ENCODE measurements at regions not wholly inside any gene's neighbourhood (a gene's known extent, or its start where the extent isn't known, plus 50 kb on each side); places are given as distances from the start of the nearest gene placed in this dataset.

- TF ChIP-seq CTCF (IDR thresholded peaks at IDR 0.05) (no peak), EP300 (IDR thresholded peaks at IDR 0.05) (no peak), POLR2A (IDR thresholded peaks at IDR 0.05) (no peak)
These were observed 249.2 kb downstream of the IDS start for GRCh38 chrX:149255860-149256259.
